HUES64 (cell line): ENCODE measurements at regions not wholly inside any gene's neighbourhood (a gene's known extent, or its start where the extent isn't known, plus 50 kb on each side); places are given as distances from the start of the nearest gene placed in this dataset.

Source experiments
- H3K27ac ChIP-seq: 2 replicates; pipeline ENCODE4 v1.7.0; 2013; ENCODE audit warnings: low read depth, low read length, inconsistent platforms
- H3K27me3 ChIP-seq: 2 replicates; pipeline ENCODE4 v1.6.1; 2013; ENCODE audit warnings: mild to moderate bottlenecking, low read length; ENCODE audit not compliant: insufficient read depth
- H3K36me3 ChIP-seq: 2 replicates; pipeline ENCODE4 v1.6.1; 2013; ENCODE audit warnings: mild to moderate bottlenecking, low read length; ENCODE audit not compliant: insufficient read depth
- H3K4me1 ChIP-seq: 2 replicates; pipeline ENCODE4 v1.6.1; 2013; ENCODE audit warnings: mild to moderate bottlenecking, low read length, moderate library complexity; ENCODE audit not compliant: insufficient read depth
- H3K4me3 ChIP-seq: 2 replicates; pipeline ENCODE4 v1.5.1; 2013; ENCODE audit warnings: mild to moderate bottlenecking, low read length, moderate library complexity
- H3K9ac ChIP-seq: 2 replicates; pipeline ENCODE4 v1.6.1; 2013; ENCODE audit warnings: mild to moderate bottlenecking, low read depth, low read length
- H3K9me3 ChIP-seq: 2 replicates; pipeline ENCODE4 v1.6.1; 2013; ENCODE audit warnings: low read depth, low read length; ENCODE audit not compliant: insufficient read depth
- WGBS: fragments of 150-250, 120-280 bp; methylation state at CpG from one replicate; pipeline ENCODE4 v1.1.7; 2013; ENCODE audit warnings: missing lambda C conversion rate; 5-methylcytosine and 5-hydroxymethylcytosine counted together

- H3K9ac ChIP-seq: no peak overlapping the region
- H3K4me1 ChIP-seq: no peaks in the 10 kb centered on the region
- no peaks in the 10 kb centered on the region for H3K27me3 ChIP-seq
- no peak overlapping the region for H3K4me3 ChIP-seq
- H3K9me3 ChIP-seq: peaks cover 47% of the 10 kb centered on the region
- H3K36me3 ChIP-seq: no peaks in the 10 kb centered on the region
- no CpG with 5 or more reads among the region's 1 CpG for WGBS
- H3K27ac ChIP-seq: no peak overlapping the region
Observed at GRCh38 chr3:152038490-152038889, 165.0 kb downstream of the SUCNR1 start.

GRCh38 chr3:152039887-152040286 is 166.4 kb downstream of the SUCNR1 start:
- Histone ChIP-seq H3K9ac (no peak overlapping the region), H3K27me3 (no peaks in the 10 kb centered on the region), H3K36me3 (no peaks in the 10 kb centered on the region), H3K4me1 (no peaks in the 10 kb centered on the region), H3K9me3 (peaks cover 37% of the 10 kb centered on the region), H3K27ac (no peak overlapping the region), H3K4me3 (no peak overlapping the region)
- WGBS: 100% methylated on average over 1 of the region's 1 CpG

- no peak overlapping the region for H3K4me3 ChIP-seq
- H3K27me3 ChIP-seq: no peaks in the 10 kb centered on the region
- 92% methylated on average over 1 of the region's 1 CpG for WGBS
- H3K9me3 ChIP-seq: peaks cover 37% of the 10 kb centered on the region
- H3K4me1 ChIP-seq: no peaks in the 10 kb centered on the region
- no peak overlapping the region for H3K27ac ChIP-seq
- H3K9ac ChIP-seq: no peak overlapping the region
- no peaks in the 10 kb centered on the region for H3K36me3 ChIP-seq
Observed at GRCh38 chr3:152040319-152040718, 166.9 kb downstream of the SUCNR1 start.

GRCh38 chr3:152043620-152044019 is 170.2 kb downstream of the SUCNR1 start:
- WGBS: 93% methylated on average over 3 of the region's 3 CpGs
- H3K27me3 ChIP-seq: no peaks in the 10 kb centered on the region

GRCh38 chr3:152046280-152046679 is 172.8 kb downstream of the SUCNR1 start:
- Histone ChIP-seq H3K9me3 (no peaks in the 10 kb centered on the region), H3K27me3 (no peaks in the 10 kb centered on the region), H3K4me1 (no peaks in the 10 kb centered on the region), H3K4me3 (no peak overlapping the region), H3K27ac (no peak overlapping the region), H3K9ac (no peak overlapping the region), H3K36me3 (no peaks in the 10 kb centered on the region)
- 90% methylated on average over 2 of the region's 2 CpGs for WGBS

More at GRCh38 chr3:152043620-152044019, 170.2 kb downstream of the SUCNR1 start:
- Histone ChIP-seq H3K9me3 (peaks cover 8% of the 10 kb centered on the region; the same call in 1 of the 2 replicates), H3K4me1 (no peaks in the 10 kb centered on the region), H3K9ac (no peak overlapping the region), H3K36me3 (no peaks in the 10 kb centered on the region), H3K27ac (no peak overlapping the region), H3K4me3 (no peak overlapping the region)

- no peak overlapping the region for H3K4me3 ChIP-seq
- H3K9ac ChIP-seq: no peak overlapping the region
- no peaks in the 10 kb centered on the region for H3K27me3 ChIP-seq
- H3K9me3 ChIP-seq: no peaks in the 10 kb centered on the region
- H3K4me1 ChIP-seq: no peaks in the 10 kb centered on the region
- H3K36me3 ChIP-seq: no peaks in the 10 kb centered on the region
- H3K27ac ChIP-seq: no peak overlapping the region
Observed at GRCh38 chr3:152047465-152047864, 174.0 kb downstream of the SUCNR1 start.

GRCh38 chr3:152048831-152049230 is 175.4 kb downstream of the SUCNR1 start:
- no peak overlapping the region for H3K27ac ChIP-seq
- 88% methylated on average over 1 of the region's 1 CpG for WGBS

GRCh38 chr3:152050903-152051302 is 177.5 kb downstream of the SUCNR1 start:
- no peaks in the 10 kb centered on the region for H3K9me3 ChIP-seq
- H3K4me1 ChIP-seq: no peaks in the 10 kb centered on the region
- no peaks in the 10 kb centered on the region for H3K27me3 ChIP-seq
- 89% methylated on average over 1 of the region's 1 CpG for WGBS
- H3K4me3 ChIP-seq: no peak overlapping the region
- H3K9ac ChIP-seq: no peak overlapping the region
- no peaks in the 10 kb centered on the region for H3K36me3 ChIP-seq
- no peak overlapping the region for H3K27ac ChIP-seq

More at GRCh38 chr3:152048831-152049230, 175.4 kb downstream of the SUCNR1 start:
- no peaks in the 10 kb centered on the region for H3K9me3 ChIP-seq
- H3K4me1 ChIP-seq: no peaks in the 10 kb centered on the region
- H3K9ac ChIP-seq: no peak overlapping the region
- H3K36me3 ChIP-seq: no peaks in the 10 kb centered on the region
- no peaks in the 10 kb centered on the region for H3K27me3 ChIP-seq
- H3K4me3 ChIP-seq: no peak overlapping the region

- Histone ChIP-seq H3K4me1 (no peaks in the 10 kb centered on the region), H3K36me3 (no peaks in the 10 kb centered on the region), H3K27ac (no peak overlapping the region), H3K4me3 (no peak overlapping the region), H3K9me3 (no peaks in the 10 kb centered on the region), H3K27me3 (no peaks in the 10 kb centered on the region), H3K9ac (no peak overlapping the region)
- WGBS: 96% methylated on average over 3 of the region's 3 CpGs
Observed at GRCh38 chr3:152051501-152052404, 178.3 kb downstream of the SUCNR1 start.

- H3K9ac ChIP-seq: no peak overlapping the region
- WGBS: 78% methylated on average over 1 of the region's 1 CpG
- H3K27me3 ChIP-seq: no peaks in the 10 kb centered on the region
- H3K4me3 ChIP-seq: no peak overlapping the region
- H3K27ac ChIP-seq: no peak overlapping the region
- H3K9me3 ChIP-seq: no peaks in the 10 kb centered on the region
- H3K4me1 ChIP-seq: no peaks in the 10 kb centered on the region
- no peaks in the 10 kb centered on the region for H3K36me3 ChIP-seq
Observed at GRCh38 chr3:152053866-152054265, 180.4 kb downstream of the SUCNR1 start.

- no peaks in the 10 kb centered on the region for H3K36me3 ChIP-seq
- no peak overlapping the region for H3K27ac ChIP-seq
- H3K9me3 ChIP-seq: no peaks in the 10 kb centered on the region
- H3K9ac ChIP-seq: no peak overlapping the region
- no peaks in the 10 kb centered on the region for H3K27me3 ChIP-seq
- WGBS: 84% methylated on average over 3 of the region's 3 CpGs
- no peak overlapping the region for H3K4me3 ChIP-seq
- H3K4me1 ChIP-seq: no peaks in the 10 kb centered on the region
Observed at GRCh38 chr3:152054315-152054714, 180.9 kb downstream of the SUCNR1 start.
